HepG2 (cell line): ENCODE measurements at regions not wholly inside any gene's neighbourhood (a gene's known extent, or its start where the extent isn't known, plus 50 kb on each side); places are given as distances from the start of the nearest gene placed in this dataset.

Experiments used
- ATAC-seq: fragments of 200-7000 bp; cut with Tn5 transposase; 3 replicates; pipeline ENCODE4 v1.9.1; 2020; ENCODE audit warnings: mild to moderate bottlenecking, moderate library complexity
- BruUV-seq: library from RNA; stranded (reverse); fragments of 400-500 nt; replicated peaks from 2 replicates; lab custom pipeline; 2021; lab: Mats Ljungman, UMichigan
- CTCF ChIA-PET: fragments of 300-600 bp; formaldehyde crosslinking; extraction: SDS; loops from one replicate; lab custom pipeline; 2021; ENCODE audit warnings: low total read pairs, inconsistent platforms, low intra/inter-chr PET ratio; lab: Yijun Ruan, JAX
- POLR2A ChIA-PET: fragments of 350-600 bp; sonication (Branson Sonifier 250); formaldehyde crosslinking; loops from one replicate; lab custom pipeline; 2020; ENCODE audit warnings: antibody characterized with exemption, inconsistent platforms; lab: Yijun Ruan, JAX
- DNase-seq: peaks from one replicate; pipeline ENCODE4 v3.0.0-alpha.2; 2015; ENCODE audit warnings: low spot score
- FAIRE-seq: peaks from 3 replicates; lab custom pipeline; 2011; peaks lifted over from hg19 to GRCh38; lab: Jason Lieb, UNC
- H2AFZ ChIP-seq: one replicate; pipeline ENCODE4 v1.6.1; 2011; ENCODE audit warnings: low read length, inconsistent platforms
- H3K27ac ChIP-seq: fragments of 300-600 bp; 3 replicates; pipeline ENCODE4 v1.8.0; 2011; ENCODE audit warnings: mixed run types, mild to moderate bottlenecking, mixed read lengths, low read length, inconsistent platforms; ENCODE audit not compliant: insufficient read depth; ENCODE audit errors: extremely low read length
- H3K27me3 ChIP-seq, 2 experiments: fragments of 200-600 bp in 1 of 2; 2 replicates in 1 of 2; 3 replicates in 1 of 2; pipeline versions ENCODE4 v1.6.0 to v1.8.0; 2011; ENCODE audit warnings: low read length in 2 of 2, mild to moderate bottlenecking in 2 of 2, moderate library complexity in 2 of 2, inconsistent platforms in 1 of 2; ENCODE audit not compliant: insufficient read depth in 2 of 2, control insufficient read depth in 1 of 2
- H3K36me3 ChIP-seq, 2 experiments: fragments of 200-600 bp in 1 of 2; replicated peaks in 1 of 2; 2 replicates in 1 of 2; 3 replicates in 1 of 2; pipeline versions ENCODE4 v1.5.1 to v1.8.0; 2011; ENCODE audit warnings: low read length in 2 of 2, inconsistent platforms in 1 of 2; ENCODE audit not compliant: insufficient read depth in 2 of 2, control insufficient read depth in 1 of 2
- H3K4me1 ChIP-seq: 2 replicates; pipeline ENCODE4 v1.5.1; 2012; ENCODE audit warnings: low read length, inconsistent platforms; ENCODE audit not compliant: insufficient read depth
- H3K4me2 ChIP-seq: 2 replicates; pipeline ENCODE4 v1.6.0; 2011; ENCODE audit warnings: low read depth, low read length, inconsistent platforms
- H3K4me3 ChIP-seq, 3 experiments: fragments of 200-600 bp in 1 of 3; sonication (generic), shearing (Covaris generic) in 1 of 3; replicated peaks in 1 of 3; 2 replicates each; pipeline ENCODE4 v1.5.1; 2011 to 2016; ENCODE audit warnings: low read length in 3 of 3, inconsistent platforms in 2 of 3, low read depth in 2 of 3, mild to moderate bottlenecking in 2 of 3, control low read depth in 1 of 3, mixed read lengths in 1 of 3; ENCODE audit not compliant: insufficient read depth in 1 of 3
- H3K79me2 ChIP-seq: one replicate; pipeline ENCODE4 v1.6.1; 2011; ENCODE audit warnings: low read length, inconsistent platforms; ENCODE audit not compliant: insufficient read depth
- H3K9ac ChIP-seq: 2 replicates; pipeline ENCODE4 v1.6.0; 2011; ENCODE audit warnings: mild to moderate bottlenecking, low read depth, low read length, inconsistent platforms; ENCODE audit not compliant: insufficient read depth
- H3K9me3 ChIP-seq: 2 replicates; pipeline ENCODE4 v1.5.1; 2012; ENCODE audit warnings: mild to moderate bottlenecking, low read length
- H4K20me1 ChIP-seq: 2 replicates; pipeline ENCODE4 v1.6.0; 2011; ENCODE audit warnings: inconsistent platforms, mild to moderate bottlenecking, low read length, moderate library complexity; ENCODE audit not compliant: insufficient read depth
- NR2F6 ChIP-seq, 2 experiments: IDR thresholded peaks; 2 replicates each; pipeline ENCODE4 v1.6.1; 2016; ENCODE audit warnings: antibody characterized with exemption in 1 of 2, mild to moderate bottlenecking in 1 of 2
- PHF20 ChIP-seq: sonication (generic); formaldehyde crosslinking; IDR thresholded peaks from 2 replicates; pipeline ENCODE4 v1.5.0; 2020; ENCODE audit warnings: mild to moderate bottlenecking, missing genetic modification reagents
- ZEB1 ChIP-seq: IDR thresholded peaks from 2 replicates; pipeline ENCODE4 v1.6.1; 2012; ENCODE audit warnings: mild to moderate bottlenecking, low read depth, inconsistent platforms; ENCODE audit not compliant: insufficient replicate concordance
- ZNF468 ChIP-seq: sonication (generic); formaldehyde crosslinking; IDR thresholded peaks from 2 replicates; pipeline ENCODE4 v1.8.0; 2022; ENCODE audit warnings: mild to moderate bottlenecking, moderate library complexity, missing genetic modification reagents
- WGBS: methylation state at CpG from one replicate; pipeline ENCODE4 v1.1.6; 2017; ENCODE audit warnings: low lambda C conversion rate; 5-methylcytosine and 5-hydroxymethylcytosine counted together
- in situ Hi-C: cut with HindIII; loops from 2 replicates; pipeline ENCODE4 v1.10.0; 2017; ENCODE audit warnings: low pct_unique_long_range_greater_than_20kb; ENCODE audit not compliant: extremely low pct_ligation_motif_present
- intact Hi-C: fragments of 100-400 bp; cut with micrococcal nuclease; formaldehyde crosslinking; loops from one replicate; pipeline ENCODE4 v1.10.0; 2022; ENCODE audit not compliant: unreplicated experiment
- TF ChIP-seq, protein P1 (sequence below): sonication (generic); formaldehyde crosslinking; IDR thresholded peaks from 2 replicates; pipeline ENCODE4 v1.4.0; 2020; ENCODE audit warnings: missing genetic modification reagents
- TF ChIP-seq, protein P2 (sequence below): sonication (generic); formaldehyde crosslinking; IDR thresholded peaks from 2 replicates; pipeline ENCODE4 v1.9.0; 2021; ENCODE audit warnings: missing genetic modification reagents, borderline replicate concordance
- TF ChIP-seq, protein P3 (sequence below): IDR thresholded peaks from 2 replicates; pipeline ENCODE4 v1.6.1; 2018; ENCODE audit warnings: missing genetic modification reagents
- TF ChIP-seq, protein P4 (sequence below): sonication (generic); formaldehyde crosslinking; IDR thresholded peaks from 2 replicates; pipeline ENCODE4 v1.4.0; 2020; ENCODE audit warnings: missing genetic modification reagents, borderline replicate concordance
- TF ChIP-seq, protein P5 (sequence below): sonication (generic); formaldehyde crosslinking; IDR thresholded peaks from 2 replicates; pipeline ENCODE4 v1.9.0; 2021; ENCODE audit warnings: missing genetic modification reagents, mild to moderate bottlenecking, borderline replicate concordance
- TF ChIP-seq, protein P6 (sequence below): sonication (generic); formaldehyde crosslinking; IDR thresholded peaks from 2 replicates; pipeline ENCODE4 v1.5.0; 2020; ENCODE audit warnings: missing genetic modification reagents, mild to moderate bottlenecking, borderline replicate concordance
- TF ChIP-seq, protein P7 (sequence below): sonication (generic); formaldehyde crosslinking; IDR thresholded peaks from 2 replicates; pipeline ENCODE4 v1.4.0; 2020; ENCODE audit warnings: missing genetic modification reagents

DNA sequence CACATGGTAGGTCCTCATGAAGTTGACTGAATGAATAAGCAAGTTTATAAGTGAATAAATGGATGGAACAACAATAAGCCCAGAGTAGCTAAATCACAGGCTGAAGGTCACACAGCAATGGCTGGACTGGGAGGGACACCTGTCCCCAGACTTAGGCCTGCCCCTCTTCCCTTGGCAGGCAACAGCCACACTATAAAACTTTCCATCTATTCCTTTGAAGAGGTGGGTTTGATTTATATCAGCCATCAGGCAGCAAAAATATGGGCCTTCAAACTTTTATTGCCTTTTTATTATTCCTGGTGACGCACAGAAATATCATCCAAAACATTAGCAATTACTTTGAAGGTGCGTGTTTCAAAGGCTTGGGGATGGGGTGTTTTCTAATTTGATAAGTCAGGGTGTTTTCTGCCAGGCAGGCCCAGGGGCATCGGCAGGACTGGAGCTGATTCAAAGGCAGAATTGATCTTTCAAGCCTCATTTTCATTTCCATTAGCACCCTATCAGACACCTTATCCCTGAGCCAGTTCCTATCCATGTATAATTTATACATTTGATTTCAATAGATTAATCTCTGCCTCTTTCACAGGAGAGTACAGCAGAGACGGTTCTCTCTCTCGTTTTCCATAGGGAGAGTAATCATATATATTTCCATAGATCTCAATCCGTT lies 67.2 kb upstream of the LYRM9 start:
- Histone ChIP-seq H3K4me2 (no peak overlapping the region), H3K9ac (no peak overlapping the region), H2AFZ (no peak overlapping the region), H3K36me3 (no peaks in the 10 kb centered on the region), H3K4me1 (no peaks in the 10 kb centered on the region), H3K9me3 (no peaks in the 10 kb centered on the region), H4K20me1 (no peaks in the 10 kb centered on the region), H3K4me3 (no peak overlapping the region), H3K27ac (no peak overlapping the region), H3K27me3 (peaks cover 0 to 3% of the 10 kb centered on the region in 2 experiments; a peak in 1 of 5 replicates), H3K79me2 (no peaks in the 10 kb centered on the region)
- POLR2A ChIA-PET = no interaction called here
- CTCF ChIA-PET = no interaction called here
- no peak for DNase-seq
- no peak for ATAC-seq
- 24% methylated on average over 6 of the region's 6 CpGs for WGBS
- intact Hi-C loops (no loop called here), in situ Hi-C loops (no loop called here)
- no peak for FAIRE-seq
- no TSS peak for BruUV-seq
- TF ChIP-seq ZEB1 (no peak), NR2F6 (IDR thresholded peaks at IDR 0.05) (no peak), NR2F6 (CRISPR knock-in tag; IDR thresholded peaks at IDR 0.05) (no peak), ZNF468 (CRISPR knock-in tag) (no peak), PHF20 (CRISPR knock-in tag) (no peak)
- TF ChIP-seq, protein P1, sequence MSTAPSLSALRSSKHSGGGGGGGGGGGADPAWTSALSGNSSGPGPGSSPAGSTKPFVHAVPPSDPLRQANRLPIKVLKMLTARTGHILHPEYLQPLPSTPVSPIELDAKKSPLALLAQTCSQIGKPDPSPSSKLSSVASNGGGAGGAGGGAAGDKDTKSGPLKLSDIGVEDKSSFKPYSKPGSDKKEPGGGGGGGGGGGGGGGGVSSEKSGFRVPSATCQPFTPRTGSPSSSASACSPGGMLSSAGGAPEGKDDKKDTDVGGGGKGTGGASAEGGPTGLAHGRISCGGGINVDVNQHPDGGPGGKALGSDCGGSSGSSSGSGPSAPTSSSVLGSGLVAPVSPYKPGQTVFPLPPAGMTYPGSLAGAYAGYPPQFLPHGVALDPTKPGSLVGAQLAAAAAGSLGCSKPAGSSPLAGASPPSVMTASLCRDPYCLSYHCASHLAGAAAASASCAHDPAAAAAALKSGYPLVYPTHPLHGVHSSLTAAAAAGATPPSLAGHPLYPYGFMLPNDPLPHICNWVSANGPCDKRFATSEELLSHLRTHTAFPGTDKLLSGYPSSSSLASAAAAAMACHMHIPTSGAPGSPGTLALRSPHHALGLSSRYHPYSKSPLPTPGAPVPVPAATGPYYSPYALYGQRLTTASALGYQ (CRISPR knock-in tag) = no peak
- TF ChIP-seq, protein P2, sequence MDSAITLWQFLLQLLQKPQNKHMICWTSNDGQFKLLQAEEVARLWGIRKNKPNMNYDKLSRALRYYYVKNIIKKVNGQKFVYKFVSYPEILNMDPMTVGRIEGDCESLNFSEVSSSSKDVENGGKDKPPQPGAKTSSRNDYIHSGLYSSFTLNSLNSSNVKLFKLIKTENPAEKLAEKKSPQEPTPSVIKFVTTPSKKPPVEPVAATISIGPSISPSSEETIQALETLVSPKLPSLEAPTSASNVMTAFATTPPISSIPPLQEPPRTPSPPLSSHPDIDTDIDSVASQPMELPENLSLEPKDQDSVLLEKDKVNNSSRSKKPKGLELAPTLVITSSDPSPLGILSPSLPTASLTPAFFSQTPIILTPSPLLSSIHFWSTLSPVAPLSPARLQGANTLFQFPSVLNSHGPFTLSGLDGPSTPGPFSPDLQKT (CRISPR knock-in tag) = no peak
- TF ChIP-seq, protein P3, sequence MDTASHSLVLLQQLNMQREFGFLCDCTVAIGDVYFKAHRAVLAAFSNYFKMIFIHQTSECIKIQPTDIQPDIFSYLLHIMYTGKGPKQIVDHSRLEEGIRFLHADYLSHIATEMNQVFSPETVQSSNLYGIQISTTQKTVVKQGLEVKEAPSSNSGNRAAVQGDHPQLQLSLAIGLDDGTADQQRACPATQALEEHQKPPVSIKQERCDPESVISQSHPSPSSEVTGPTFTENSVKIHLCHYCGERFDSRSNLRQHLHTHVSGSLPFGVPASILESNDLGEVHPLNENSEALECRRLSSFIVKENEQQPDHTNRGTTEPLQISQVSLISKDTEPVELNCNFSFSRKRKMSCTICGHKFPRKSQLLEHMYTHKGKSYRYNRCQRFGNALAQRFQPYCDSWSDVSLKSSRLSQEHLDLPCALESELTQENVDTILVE = no peak
- TF ChIP-seq, protein P4, sequence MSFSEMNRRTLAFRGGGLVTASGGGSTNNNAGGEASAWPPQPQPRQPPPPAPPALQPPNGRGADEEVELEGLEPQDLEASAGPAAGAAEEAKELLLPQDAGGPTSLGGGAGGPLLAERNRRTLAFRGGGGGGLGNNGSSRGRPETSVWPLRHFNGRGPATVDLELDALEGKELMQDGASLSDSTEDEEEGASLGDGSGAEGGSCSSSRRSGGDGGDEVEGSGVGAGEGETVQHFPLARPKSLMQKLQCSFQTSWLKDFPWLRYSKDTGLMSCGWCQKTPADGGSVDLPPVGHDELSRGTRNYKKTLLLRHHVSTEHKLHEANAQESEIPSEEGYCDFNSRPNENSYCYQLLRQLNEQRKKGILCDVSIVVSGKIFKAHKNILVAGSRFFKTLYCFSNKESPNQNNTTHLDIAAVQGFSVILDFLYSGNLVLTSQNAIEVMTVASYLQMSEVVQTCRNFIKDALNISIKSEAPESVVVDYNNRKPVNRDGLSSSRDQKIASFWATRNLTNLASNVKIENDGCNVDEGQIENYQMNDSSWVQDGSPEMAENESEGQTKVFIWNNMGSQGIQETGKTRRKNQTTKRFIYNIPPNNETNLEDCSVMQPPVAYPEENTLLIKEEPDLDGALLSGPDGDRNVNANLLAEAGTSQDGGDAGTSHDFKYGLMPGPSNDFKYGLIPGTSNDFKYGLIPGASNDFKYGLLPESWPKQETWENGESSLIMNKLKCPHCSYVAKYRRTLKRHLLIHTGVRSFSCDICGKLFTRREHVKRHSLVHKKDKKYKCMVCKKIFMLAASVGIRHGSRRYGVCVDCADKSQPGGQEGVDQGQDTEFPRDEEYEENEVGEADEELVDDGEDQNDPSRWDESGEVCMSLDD = no peak
- TF ChIP-seq, protein P5, sequence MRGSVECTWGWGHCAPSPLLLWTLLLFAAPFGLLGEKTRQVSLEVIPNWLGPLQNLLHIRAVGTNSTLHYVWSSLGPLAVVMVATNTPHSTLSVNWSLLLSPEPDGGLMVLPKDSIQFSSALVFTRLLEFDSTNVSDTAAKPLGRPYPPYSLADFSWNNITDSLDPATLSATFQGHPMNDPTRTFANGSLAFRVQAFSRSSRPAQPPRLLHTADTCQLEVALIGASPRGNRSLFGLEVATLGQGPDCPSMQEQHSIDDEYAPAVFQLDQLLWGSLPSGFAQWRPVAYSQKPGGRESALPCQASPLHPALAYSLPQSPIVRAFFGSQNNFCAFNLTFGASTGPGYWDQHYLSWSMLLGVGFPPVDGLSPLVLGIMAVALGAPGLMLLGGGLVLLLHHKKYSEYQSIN = no peak
- TF ChIP-seq, protein P6, sequence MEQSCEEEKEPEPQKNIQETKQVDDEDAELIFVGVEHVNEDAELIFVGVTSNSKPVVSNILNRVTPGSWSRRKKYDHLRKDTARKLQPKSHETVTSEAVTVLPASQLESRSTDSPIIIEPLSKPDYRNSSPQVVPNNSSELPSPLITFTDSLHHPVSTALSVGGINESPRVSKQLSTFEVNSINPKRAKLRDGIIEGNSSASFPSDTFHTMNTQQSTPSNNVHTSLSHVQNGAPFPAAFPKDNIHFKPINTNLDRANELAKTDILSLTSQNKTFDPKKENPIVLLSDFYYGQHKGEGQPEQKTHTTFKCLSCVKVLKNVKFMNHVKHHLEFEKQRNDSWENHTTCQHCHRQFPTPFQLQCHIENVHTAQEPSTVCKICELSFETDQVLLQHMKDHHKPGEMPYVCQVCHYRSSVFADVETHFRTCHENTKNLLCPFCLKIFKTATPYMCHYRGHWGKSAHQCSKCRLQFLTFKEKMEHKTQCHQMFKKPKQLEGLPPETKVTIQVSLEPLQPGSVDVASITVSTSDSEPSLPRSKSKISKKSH = no peak
- TF ChIP-seq, protein P7, sequence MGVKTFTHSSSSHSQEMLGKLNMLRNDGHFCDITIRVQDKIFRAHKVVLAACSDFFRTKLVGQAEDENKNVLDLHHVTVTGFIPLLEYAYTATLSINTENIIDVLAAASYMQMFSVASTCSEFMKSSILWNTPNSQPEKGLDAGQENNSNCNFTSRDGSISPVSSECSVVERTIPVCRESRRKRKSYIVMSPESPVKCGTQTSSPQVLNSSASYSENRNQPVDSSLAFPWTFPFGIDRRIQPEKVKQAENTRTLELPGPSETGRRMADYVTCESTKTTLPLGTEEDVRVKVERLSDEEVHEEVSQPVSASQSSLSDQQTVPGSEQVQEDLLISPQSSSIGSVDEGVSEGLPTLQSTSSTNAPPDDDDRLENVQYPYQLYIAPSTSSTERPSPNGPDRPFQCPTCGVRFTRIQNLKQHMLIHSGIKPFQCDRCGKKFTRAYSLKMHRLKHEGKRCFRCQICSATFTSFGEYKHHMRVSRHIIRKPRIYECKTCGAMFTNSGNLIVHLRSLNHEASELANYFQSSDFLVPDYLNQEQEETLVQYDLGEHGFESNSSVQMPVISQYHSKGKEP (CRISPR knock-in tag) = no peak
